Loucy (cell line): ENCODE measurements at regions not wholly inside any gene's neighbourhood (a gene's known extent, or its start where the extent isn't known, plus 50 kb on each side); places are given as distances from the start of the nearest gene placed in this dataset.

ENCODE experiments used
- H2AFZ ChIP-seq: fragments of 200-600 bp; sonication (generic); 2 replicates; pipeline ENCODE4 v1.6.0; 2016; ENCODE audit warnings: antibody characterized with exemption, mild to moderate bottlenecking, low read length, moderate library complexity
- H3F3A ChIP-seq: fragments of 200-600 bp; 2 replicates; pipeline ENCODE4 v1.6.0; 2016; ENCODE audit warnings: antibody characterized with exemption, low read depth, mild to moderate bottlenecking
- H3K27me3 ChIP-seq: fragments of 200-600 bp; sonication (generic); 2 replicates; pipeline ENCODE4 v1.6.1; 2014; ENCODE audit warnings: low read length, mild to moderate bottlenecking; ENCODE audit not compliant: insufficient read depth, poor library complexity, severe bottlenecking
- H3K36me3 ChIP-seq: fragments of 200-600 bp; sonication (generic); 2 replicates; pipeline ENCODE4 v1.6.1; 2016; ENCODE audit warnings: low read length; ENCODE audit not compliant: insufficient read depth
- H3K4me1 ChIP-seq: fragments of 200-600 bp; sonication (generic); 2 replicates; pipeline ENCODE4 v1.5.1; 2014; ENCODE audit warnings: low read length, mild to moderate bottlenecking; ENCODE audit not compliant: insufficient read depth, poor library complexity, severe bottlenecking
- H3K4me2 ChIP-seq: fragments of 200-600 bp; sonication (generic); 2 replicates; pipeline ENCODE4 v1.6.0; 2014; ENCODE audit warnings: antibody characterized with exemption, low read length, low read depth, mild to moderate bottlenecking; ENCODE audit not compliant: poor library complexity, severe bottlenecking
- H3K4me3 ChIP-seq: fragments of 200-600 bp; sonication (generic); 2 replicates; pipeline ENCODE4 v1.5.1; 2014; ENCODE audit warnings: low read length, mild to moderate bottlenecking, mixed read lengths; ENCODE audit not compliant: poor library complexity, severe bottlenecking
- H3K79me2 ChIP-seq: fragments of 200-600 bp; sonication (generic); 2 replicates; pipeline ENCODE4 v1.6.1; 2014; ENCODE audit warnings: low read length; ENCODE audit not compliant: insufficient read depth
- H3K9ac ChIP-seq: fragments of 200-600 bp; sonication (generic); 2 replicates; pipeline ENCODE4 v1.6.0; 2014; ENCODE audit warnings: mild to moderate bottlenecking, low read depth, low read length, moderate library complexity; ENCODE audit not compliant: poor library complexity, severe bottlenecking
- H3K9me2 ChIP-seq: fragments of 200-600 bp; sonication (generic); replicated peaks from 2 replicates; pipeline ENCODE4 v1.6.1; 2016; ENCODE audit warnings: low read depth, low read length, mixed read lengths
- H3K9me3 ChIP-seq: fragments of 200-600 bp; sonication (generic); 2 replicates; pipeline ENCODE4 v1.6.1; 2014; ENCODE audit warnings: mild to moderate bottlenecking, antibody characterized with exemption, low read length, low read depth; ENCODE audit not compliant: insufficient read depth
- H4K20me1 ChIP-seq: fragments of 200-600 bp; sonication (generic); 2 replicates; pipeline ENCODE4 v1.6.0; 2014; ENCODE audit warnings: antibody characterized with exemption, low read length, mild to moderate bottlenecking; ENCODE audit not compliant: insufficient read depth, poor library complexity, severe bottlenecking
- CTCF ChIP-seq: fragments of 200-600 bp; sonication (generic); conservative IDR thresholded peaks from 2 replicates; pipeline ENCODE4 v1.5.1; 2014; ENCODE audit warnings: mild to moderate bottlenecking, antibody characterized with exemption, low read length
- EZH2phosphoT487 ChIP-seq: fragments of 200-600 bp; IDR thresholded peaks from 2 replicates; pipeline ENCODE4 v1.6.1; 2018; ENCODE audit warnings: antibody characterized with exemption, mild to moderate bottlenecking, moderate library complexity, borderline replicate concordance

GRCh38 chr11:13884158-13884799 lies 78.2 kb upstream of the SPON1 start:
- Histone ChIP-seq H3K4me2 (no peak overlapping the region), H3K4me3 (no peak overlapping the region), H3F3A (no peaks in the 10 kb centered on the region), H3K36me3 (no peaks in the 10 kb centered on the region), H3K9ac (no peak overlapping the region), H3K9me3 (no peaks in the 10 kb centered on the region), H3K9me2 (no peaks in the 10 kb centered on the region), H3K27me3 (no peaks in the 10 kb centered on the region), H4K20me1 (no peaks in the 10 kb centered on the region), H3K4me1 (no peaks in the 10 kb centered on the region), H2AFZ (no peak overlapping the region), H3K79me2 (no peaks in the 10 kb centered on the region)
- TF ChIP-seq EZH2phosphoT487 (no peak), CTCF (no peak)

DNA sequence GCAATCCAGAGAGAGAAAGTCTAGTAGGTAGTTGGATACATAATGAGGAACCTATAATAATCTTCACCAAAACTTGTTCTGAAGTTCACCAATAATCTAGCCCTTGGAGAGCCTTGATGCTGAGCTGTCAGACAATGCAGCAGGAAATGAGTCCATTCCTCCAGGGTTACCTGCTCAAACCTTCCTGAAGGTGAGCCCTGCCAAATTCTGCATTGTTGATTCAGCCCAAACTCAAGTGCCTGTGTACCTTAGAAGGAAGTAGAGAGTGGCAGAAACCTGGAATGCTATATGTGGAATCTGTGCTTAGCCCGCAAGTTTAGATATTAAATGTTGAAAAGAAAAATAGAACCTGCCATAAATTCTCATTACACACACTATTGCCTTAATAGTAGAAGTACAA lies 77.4 kb upstream of the SPON1 start:
- no peaks in the 10 kb centered on the region for H3K9me2 ChIP-seq
- no peaks in the 10 kb centered on the region for H3K79me2 ChIP-seq
- H3K4me1 ChIP-seq: no peaks in the 10 kb centered on the region
- no peaks in the 10 kb centered on the region for H4K20me1 ChIP-seq
- H3K4me2 ChIP-seq: no peak overlapping the region
- no peaks in the 10 kb centered on the region for H3F3A ChIP-seq
- no peaks in the 10 kb centered on the region for H3K9me3 ChIP-seq
- H3K36me3 ChIP-seq: no peaks in the 10 kb centered on the region
- no peaks in the 10 kb centered on the region for H3K27me3 ChIP-seq
- H2AFZ ChIP-seq: no peak overlapping the region
- no peak for TF ChIP-seq CTCF
- TF ChIP-seq EZH2phosphoT487: no peak
- H3K9ac ChIP-seq: no peak overlapping the region
- no peak overlapping the region for H3K4me3 ChIP-seq

GRCh38 chr11:13889552-13890249 lies 72.8 kb upstream of the SPON1 start:
- Histone ChIP-seq H3F3A (no peaks in the 10 kb centered on the region), H3K27me3 (no peaks in the 10 kb centered on the region), H3K36me3 (no peaks in the 10 kb centered on the region), H3K4me3 (no peak overlapping the region), H3K9me2 (no peaks in the 10 kb centered on the region), H4K20me1 (no peaks in the 10 kb centered on the region), H3K4me2 (no peak overlapping the region), H2AFZ (peak overlapping the region; percentile 17; the same call in 1 of the 2 replicates), H3K9ac (no peak overlapping the region), H3K79me2 (no peaks in the 10 kb centered on the region), H3K4me1 (peaks cover 23% of the 10 kb centered on the region), H3K9me3 (no peaks in the 10 kb centered on the region)
- TF ChIP-seq EZH2phosphoT487 (no peak), CTCF (no peak)
